NCI-H2029 (cell line): ENCODE measurements at regions not wholly inside any gene's neighbourhood (a gene's known extent, or its start where the extent isn't known, plus 50 kb on each side); places are given as distances from the start of the nearest gene placed in this dataset.
A peak's percentile ranks its signal among the peaks of the same experiment; 100 is the strongest.
"Not testable (repeated sequence)": the region's sequence is repeated elsewhere in the genome, so short reads cannot be mapped to it uniquely, and the experiment has no call there.

ENCODE experiments used
- DNase-seq: peaks from one replicate; lab custom pipeline; 2025; lab: John Stamatoyannopoulos, UW

- DNase-seq = no peak
These were observed 163.9 kb upstream of the PPP1R3A start for GRCh38 chr7:114082642-114083165.

GRCh38 chr7:114081606-114082425 is 163.0 kb upstream of the PPP1R3A start:
- DNase-seq = peak; percentile 31

DNA sequence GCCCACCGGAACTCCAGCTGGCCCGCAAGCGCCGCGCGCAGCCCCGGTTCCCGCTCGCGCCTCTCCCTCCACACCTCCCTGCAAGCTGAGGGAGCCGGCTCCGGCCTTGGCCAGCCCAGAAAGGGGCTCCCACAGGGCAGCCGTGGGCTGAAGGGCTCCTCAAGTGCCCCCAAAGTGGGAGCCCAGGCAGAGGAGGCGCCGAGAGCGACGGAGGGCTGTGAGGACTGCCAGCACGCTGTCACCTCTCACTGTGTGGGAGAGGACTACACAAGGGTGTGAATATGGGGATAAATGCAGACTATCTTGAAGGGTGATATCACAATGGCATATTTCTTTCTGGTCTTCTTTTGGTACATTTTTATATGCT is 158.3 kb upstream of the PPP1R3A start:
- DNase-seq = not testable (repeated sequence)

DNA sequence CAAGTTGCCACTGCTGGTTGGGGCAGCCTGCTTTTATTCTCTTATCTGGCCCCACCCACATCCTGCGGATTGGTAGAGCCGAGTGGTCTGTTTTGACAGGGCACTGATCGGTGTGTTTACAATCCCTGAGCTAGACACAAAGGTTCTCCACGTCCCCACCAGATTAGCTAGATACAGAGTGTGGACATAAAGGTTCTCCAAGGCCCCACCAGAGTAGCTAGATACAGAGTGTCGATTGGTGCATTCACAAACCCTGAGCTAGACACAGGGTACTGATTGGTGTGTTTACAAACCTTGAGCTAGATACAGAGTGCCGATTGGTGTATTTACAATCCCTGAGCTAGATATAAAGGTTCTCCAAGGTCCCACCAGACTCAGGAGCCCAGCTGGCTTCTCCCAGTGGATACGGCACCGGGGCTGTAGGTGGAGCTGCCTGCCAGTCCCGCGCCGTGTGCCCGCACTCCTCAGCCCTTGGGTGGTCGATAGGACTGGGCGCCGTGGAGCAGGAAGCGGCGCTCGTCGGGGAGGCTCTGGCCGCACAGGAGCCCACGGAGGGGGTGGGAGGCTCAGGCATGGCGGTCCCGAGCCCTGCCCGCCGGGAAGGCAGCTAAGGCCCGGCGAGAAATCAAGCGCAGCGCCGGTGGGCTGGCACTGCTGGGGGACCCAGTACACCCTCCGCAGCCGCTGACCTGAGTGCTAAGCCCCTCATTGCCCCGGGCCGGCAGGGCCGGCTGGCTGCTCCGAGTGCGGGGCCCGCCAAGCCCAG is 157.8 kb upstream of the PPP1R3A start:
- DNase-seq = not testable (repeated sequence)

- no peak for DNase-seq
These were observed 154.9 kb upstream of the PPP1R3A start for GRCh38 chr7:114073701-114074100.

GRCh38 chr7:114070246-114070645 is 151.4 kb upstream of the PPP1R3A start:
- DNase-seq = no peak

- no peak for DNase-seq
These were observed 144.0 kb upstream of the PPP1R3A start for GRCh38 chr7:114062810-114063209.

DNA sequence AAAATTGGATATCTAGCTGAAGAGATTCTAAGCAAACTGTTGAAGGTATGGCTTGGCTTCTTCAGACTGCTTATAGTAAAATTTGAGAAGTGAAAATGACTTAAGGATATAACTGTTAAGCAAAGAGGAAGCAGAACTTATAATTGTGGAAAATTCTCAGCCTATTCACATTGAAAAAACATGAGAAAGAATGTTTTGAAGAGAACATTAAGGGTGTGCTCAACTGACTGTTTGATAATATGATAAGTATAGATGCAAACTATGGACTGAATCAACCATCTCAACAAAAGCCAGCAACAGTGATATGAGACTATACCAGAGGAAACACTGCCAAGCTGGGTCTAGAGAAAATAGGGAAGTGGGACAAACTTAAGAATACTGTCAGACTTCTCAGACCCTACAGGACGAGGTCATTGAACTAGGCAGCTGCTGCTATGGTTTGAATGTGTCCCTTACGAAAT is 133.1 kb upstream of the PPP1R3A start:
- DNase-seq = no peak

- DNase-seq = no peak
These were observed 131.8 kb upstream of the PPP1R3A start for GRCh38 chr7:114050571-114050970.

- DNase-seq = peak; percentile 51
These were observed 129.8 kb upstream of the PPP1R3A start for GRCh38 chr7:114048386-114049235.

GRCh38 chr7:114047889-114048288 is 129.1 kb upstream of the PPP1R3A start:
- no peak for DNase-seq

- no peak for DNase-seq
These were observed 114.7 kb upstream of the PPP1R3A start for GRCh38 chr7:114033475-114033874.

- peak; percentile 63 for DNase-seq
These were observed 107.8 kb upstream of the PPP1R3A start for GRCh38 chr7:114026486-114027089.

GRCh38 chr7:114021135-114021534 is 102.3 kb upstream of the PPP1R3A start:
- no peak for DNase-seq

GRCh38 chr7:114008696-114009095 is 89.9 kb upstream of the PPP1R3A start:
- DNase-seq = no peak

DNA sequence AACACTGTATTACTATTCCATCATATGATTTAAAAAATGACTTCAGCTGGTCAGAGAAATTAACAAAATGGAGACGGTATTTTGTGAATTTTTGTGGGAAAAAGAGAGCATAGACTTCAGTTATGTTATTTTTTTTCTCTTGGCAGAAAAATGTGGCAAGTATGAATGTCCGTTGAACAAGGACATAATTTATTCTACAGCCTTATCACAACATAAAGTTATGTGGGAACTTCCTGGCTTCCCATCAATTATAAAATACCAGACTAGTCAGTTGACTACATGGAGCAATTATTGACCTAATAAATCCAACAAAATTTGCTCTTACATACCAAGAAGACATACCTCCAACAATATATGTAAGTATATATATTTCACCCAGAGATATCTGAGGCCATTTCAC is 88.6 kb upstream of the PPP1R3A start:
- no peak for DNase-seq

DNA sequence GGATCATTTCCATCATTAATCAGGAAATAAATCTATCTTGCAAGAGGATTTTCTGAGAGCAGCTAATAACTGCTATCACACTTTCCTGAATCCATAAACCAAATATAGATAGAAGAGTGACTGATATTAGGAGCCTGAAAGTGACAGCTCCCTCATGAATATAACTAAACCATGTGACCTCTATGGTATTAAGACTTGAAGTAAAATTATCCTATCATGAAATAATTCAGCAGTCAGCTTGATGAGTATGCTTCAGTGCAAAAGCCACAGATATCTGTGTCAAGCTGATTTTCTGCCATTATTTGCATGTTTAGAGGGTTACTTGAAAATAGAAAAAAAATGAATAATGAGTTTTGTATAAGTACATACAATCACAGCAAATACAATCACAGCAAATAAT is 80.1 kb upstream of the PPP1R3A start:
- DNase-seq = no peak

GRCh38 chr7:113996405-113996804 is 77.6 kb upstream of the PPP1R3A start:
- no peak for DNase-seq

GRCh38 chr7:113986216-113986615 is 67.4 kb upstream of the PPP1R3A start:
- no peak for DNase-seq

GRCh38 chr7:113976508-113976907 is 57.7 kb upstream of the PPP1R3A start:
- DNase-seq = no peak

DNA sequence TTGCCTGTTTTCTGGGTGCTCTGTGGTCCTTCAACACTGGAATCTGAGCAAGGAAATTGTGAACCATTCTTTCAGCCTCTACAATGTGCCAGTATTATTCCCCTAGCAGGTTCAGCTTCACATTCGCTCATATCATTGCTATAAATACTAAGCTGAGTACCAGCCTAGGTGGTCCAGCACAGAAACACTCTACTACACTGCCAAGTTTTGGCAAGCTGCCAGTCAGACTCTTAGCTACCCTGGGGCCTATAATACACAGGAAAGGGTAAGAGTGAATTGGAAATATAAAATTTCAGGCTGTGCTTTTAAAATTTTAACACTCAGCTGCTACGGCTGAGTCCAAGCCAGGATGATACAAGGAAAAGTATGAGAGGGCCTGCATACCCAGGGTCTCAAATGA is 49.9 kb upstream of the PPP1R3A start:
- DNase-seq = no peak
